A549 (cell line): ENCODE measurements at regions not wholly inside any gene's neighbourhood (a gene's known extent, or its start where the extent isn't known, plus 50 kb on each side); places are given as distances from the start of the nearest gene placed in this dataset.
A peak's percentile ranks its signal among the peaks of the same experiment; 100 is the strongest.

Experiments used
- ATAC-seq, 2 experiments: fragments of 200-7000 bp in 1 of 2; fragments of >200 bp in 1 of 2; cut with Nextera tagmentation in 1 of 2; cut with Tn5 transposase in 1 of 2; 3 replicates each; pipeline versions ENCODE4 v1.8.0 to v1.9.1; 2018 to 2020; ENCODE audit warnings: mild to moderate bottlenecking in 1 of 2, moderate library complexity in 1 of 2
- CTCF ChIA-PET: fragments of 300-600 bp; sonication (Branson Sonifier 250); formaldehyde crosslinking; extraction: SDS; loops from one replicate; lab custom pipeline; 2021; ENCODE audit warnings: antibody characterized with exemption, inconsistent platforms; lab: Yijun Ruan, JAX
- POLR2A ChIA-PET: fragments of 350-600 bp; formaldehyde crosslinking; extraction: SDS; loops from one replicate; lab custom pipeline; 2021; ENCODE audit warnings: antibody characterized with exemption, inconsistent platforms; lab: Yijun Ruan, JAX
- DNase-seq, 2 experiments: peaks; one replicate each; pipeline versions ENCODE4 v3.0.0 to v3.0.0-alpha.2; 2011 to 2016; ENCODE audit warnings: low read depth in 1 of 2, low spot score in 1 of 2
- FAIRE-seq: peaks from 2 replicates; lab custom pipeline; 2011; peaks lifted over from hg19 to GRCh38; lab: Jason Lieb, UNC
- H3K27ac ChIP-seq, 2 experiments: fragments of >200 bp; sonication (Bioruptor Twin); formaldehyde crosslinking; 3 replicates each; pipeline ENCODE4 v1.5.1; 2016 to 2017
- H3K4me1 ChIP-seq: fragments of >200 bp; sonication (Bioruptor Twin); formaldehyde crosslinking; 3 replicates; pipeline ENCODE4 v1.6.1; 2016
- H3K4me2 ChIP-seq: fragments of >200 bp; sonication (Bioruptor Twin); formaldehyde crosslinking; 3 replicates; pipeline ENCODE4 v1.6.1; 2016
- H3K4me3 ChIP-seq: fragments of >200 bp; sonication (Bioruptor Twin); formaldehyde crosslinking; 3 replicates; pipeline ENCODE4 v1.5.1; 2016
- H3K9me3 ChIP-seq: fragments of >200 bp; sonication (Bioruptor Twin); formaldehyde crosslinking; 3 replicates; pipeline ENCODE4 v1.6.1; 2016
- BHLHE40 ChIP-seq: IDR thresholded peaks from 2 replicates; pipeline ENCODE4 v1.6.1; 2012; ENCODE audit warnings: low read depth, low read length, inconsistent platforms
- CBX8 ChIP-seq: fragments of 200-600 bp; sonication (generic); IDR thresholded peaks from 2 replicates; pipeline ENCODE4 v1.6.1; 2016
- CHD2 ChIP-seq: fragments of 150-350 bp; IDR thresholded peaks from 2 replicates; pipeline ENCODE4 v1.6.1; 2014; ENCODE audit warnings: low read length; ENCODE audit not compliant: partially characterized antibody
- CHD4 ChIP-seq: fragments of 200-600 bp; sonication (generic); IDR thresholded peaks from 2 replicates; pipeline ENCODE4 v1.6.1; 2016; ENCODE audit warnings: antibody characterized with exemption, mild to moderate bottlenecking, borderline replicate concordance
- ESRRA ChIP-seq: fragments of 150-350 bp; IDR thresholded peaks from 2 replicates; pipeline ENCODE4 v1.6.1; 2014; ENCODE audit warnings: mild to moderate bottlenecking, low read length, borderline replicate concordance
- FOSL2 ChIP-seq, 2 experiments: fragments of 450-650 bp in 1 of 2; fragments of >200 bp in 1 of 2; sonication (Bioruptor Twin) in 1 of 2; formaldehyde crosslinking; IDR thresholded peaks; 2 replicates each; pipeline versions ENCODE4 v1.5.0 to v1.6.1; 2016 to 2020; ENCODE audit warnings: mild to moderate bottlenecking in 1 of 2, moderate library complexity in 1 of 2
- FOXS1 ChIP-seq: fragments of 250-450 bp; sonication (Bioruptor Pico); IDR thresholded peaks from 2 replicates; pipeline ENCODE4 v1.5.0; 2020; ENCODE audit warnings: mild to moderate bottlenecking, moderate library complexity
- HDAC2 ChIP-seq: fragments of 200-600 bp; sonication (generic); IDR thresholded peaks from 2 replicates; pipeline ENCODE4 v1.6.1; 2016
- HEYL ChIP-seq: fragments of 250-450 bp; sonication (Bioruptor Pico); IDR thresholded peaks from 2 replicates; pipeline ENCODE4 v1.8.0; 2021; ENCODE audit warnings: mild to moderate bottlenecking, moderate library complexity
- HOXB13 ChIP-seq: fragments of 250-450 bp; sonication (Bioruptor Pico); IDR thresholded peaks from 2 replicates; pipeline ENCODE4 v1.5.0; 2020; ENCODE audit warnings: low read depth, mild to moderate bottlenecking, moderate library complexity
- HOXB5 ChIP-seq: fragments of 250-450 bp; sonication (Bioruptor Pico); IDR thresholded peaks from 2 replicates; pipeline ENCODE4 v1.5.0; 2020; ENCODE audit warnings: mild to moderate bottlenecking, moderate library complexity
- JUN ChIP-seq, 2 experiments: fragments of >200 bp; sonication (Bioruptor Twin); formaldehyde crosslinking; IDR thresholded peaks; 2 replicates in 1 of 2; 3 replicates in 1 of 2; pipeline ENCODE4 v1.6.1; 2016 to 2017
- KDM1A ChIP-seq: fragments of 200-600 bp; sonication (generic); IDR thresholded peaks from 2 replicates; pipeline ENCODE4 v1.6.1; 2016; ENCODE audit warnings: low read depth, mild to moderate bottlenecking
- KDM5A ChIP-seq: fragments of 200-600 bp; sonication (generic); IDR thresholded peaks from 2 replicates; pipeline ENCODE4 v1.6.1; 2016; ENCODE audit warnings: antibody characterized with exemption, mild to moderate bottlenecking
- MAZ ChIP-seq: fragments of 150-350 bp; IDR thresholded peaks from 2 replicates; pipeline ENCODE4 v1.6.1; 2014; ENCODE audit warnings: antibody characterized with exemption, low read depth, low read length, borderline replicate concordance
- MYC ChIP-seq: IDR thresholded peaks from 2 replicates; pipeline ENCODE4 v1.6.1; 2012; ENCODE audit warnings: mild to moderate bottlenecking, inconsistent platforms, low read length, improper control_type of control experiment, borderline replicate concordance
- RAD21 ChIP-seq, 2 experiments: fragments of >200 bp in 1 of 2; sonication (Bioruptor Twin) in 1 of 2; formaldehyde crosslinking in 1 of 2; IDR thresholded peaks in 1 of 2; conservative IDR thresholded peaks in 1 of 2; 2 replicates in 1 of 2; 3 replicates in 1 of 2; pipeline ENCODE4 v1.6.1; 2012 to 2018; ENCODE audit warnings: inconsistent platforms in 1 of 2
- RFX5 ChIP-seq: fragments of 450-650 bp; IDR thresholded peaks from 2 replicates; pipeline ENCODE4 v1.7.1; 2014; ENCODE audit warnings: antibody characterized with exemption, mild to moderate bottlenecking, moderate library complexity
- SMC3 ChIP-seq: fragments of >200 bp; sonication (Bioruptor Twin); formaldehyde crosslinking; IDR thresholded peaks from 3 replicates; pipeline ENCODE4 v1.6.1; 2018; ENCODE audit warnings: inconsistent platforms
- TFCP2L1 ChIP-seq: fragments of 250-450 bp; sonication (Bioruptor Pico); IDR thresholded peaks from 2 replicates; pipeline ENCODE4 v1.5.0; 2021; ENCODE audit warnings: mild to moderate bottlenecking
- TP53 ChIP-seq: fragments of 250-450 bp; sonication (Bioruptor Pico); IDR thresholded peaks from 2 replicates; pipeline ENCODE4 v1.5.0; 2021; ENCODE audit warnings: mild to moderate bottlenecking, moderate library complexity
- ZSCAN20 ChIP-seq: fragments of 250-450 bp; sonication (Bioruptor Pico); IDR thresholded peaks from 2 replicates; pipeline ENCODE4 v1.8.0; 2022; ENCODE audit warnings: mild to moderate bottlenecking, moderate library complexity
- WGBS: methylation state at CpG from one replicate; pipeline ENCODE4 v1.1.6; 2017; ENCODE audit errors: missing lambda C conversion rate; 5-methylcytosine and 5-hydroxymethylcytosine counted together
- TF ChIP-seq, protein P1 (sequence below): fragments of >200 bp; sonication (Bioruptor Twin); formaldehyde crosslinking; IDR thresholded peaks from 3 replicates; pipeline ENCODE4 v1.6.1; 2016
- TF ChIP-seq, protein P2 (sequence below): fragments of 250-450 bp; sonication (Bioruptor Pico); IDR thresholded peaks from 2 replicates; pipeline ENCODE4 v1.5.0; 2020; ENCODE audit warnings: low read depth, mild to moderate bottlenecking, moderate library complexity
- TF ChIP-seq, protein P3 (sequence below): IDR thresholded peaks from 2 replicates; pipeline ENCODE4 v1.6.1; 2012
- TF ChIP-seq, protein P4 (sequence below): fragments of >200 bp; sonication (Bioruptor Twin); formaldehyde crosslinking; IDR thresholded peaks from 2 replicates; pipeline ENCODE4 v1.6.1; 2016
- TF ChIP-seq, protein P5 (sequence below): IDR thresholded peaks from 2 replicates; pipeline ENCODE4 v1.6.1; 2012
- TF ChIP-seq, protein P6 (sequence below): IDR thresholded peaks from 2 replicates; pipeline ENCODE4 v1.6.1; 2012; ENCODE audit warnings: low read depth, borderline replicate concordance

DNA sequence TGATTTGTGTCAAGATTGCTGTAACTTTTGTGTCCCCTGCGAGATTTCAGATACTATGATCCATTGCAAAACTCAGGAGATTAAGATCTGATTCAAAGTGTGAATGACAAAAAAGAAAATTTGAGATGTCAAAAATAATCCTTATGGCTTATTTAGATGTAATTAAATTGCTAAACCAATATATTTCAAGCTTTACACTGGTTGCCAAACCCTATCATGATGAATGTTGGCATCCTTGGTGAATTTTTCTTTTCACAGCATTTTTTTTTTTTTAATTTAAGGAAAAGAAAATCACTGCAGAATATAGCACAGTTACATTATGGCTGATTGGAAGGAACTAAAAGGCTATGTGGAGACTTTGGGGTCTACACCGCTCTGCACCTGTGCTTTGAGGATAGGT lies 133.5 kb upstream of the PITRM1 start:
- H3K9me3 ChIP-seq = no peaks in the 10 kb centered on the region
- no peak overlapping the region for H3K4me2 ChIP-seq
- FAIRE-seq (no peak), ATAC-seq (no peak), DNase-seq (no peak)
- ChIA-PET POLR2A (no interaction called here), CTCF (no interaction called here)
- no peaks in the 10 kb centered on the region for H3K4me1 ChIP-seq
- TF ChIP-seq HOXB13 (CRISPR knock-in tag) (no peak), ZSCAN20 (no peak), CHD2 (no peak), HDAC2 (no peak), MYC (no peak), FOSL2 (IDR thresholded peaks at IDR 0.05) (no peak), FOSL2 (CRISPR knock-in tag; IDR thresholded peaks at IDR 0.05) (no peak), RFX5 (no peak), ESRRA (no peak), KDM5A (no peak), CHD4 (no peak)
- TF ChIP-seq, protein P1, sequence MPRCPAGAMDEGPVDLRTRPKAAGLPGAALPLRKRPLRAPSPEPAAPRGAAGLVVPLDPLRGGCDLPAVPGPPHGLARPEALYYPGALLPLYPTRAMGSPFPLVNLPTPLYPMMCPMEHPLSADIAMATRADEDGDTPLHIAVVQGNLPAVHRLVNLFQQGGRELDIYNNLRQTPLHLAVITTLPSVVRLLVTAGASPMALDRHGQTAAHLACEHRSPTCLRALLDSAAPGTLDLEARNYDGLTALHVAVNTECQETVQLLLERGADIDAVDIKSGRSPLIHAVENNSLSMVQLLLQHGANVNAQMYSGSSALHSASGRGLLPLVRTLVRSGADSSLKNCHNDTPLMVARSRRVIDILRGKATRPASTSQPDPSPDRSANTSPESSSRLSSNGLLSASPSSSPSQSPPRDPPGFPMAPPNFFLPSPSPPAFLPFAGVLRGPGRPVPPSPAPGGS = no peak
- no peak overlapping the region for H3K4me3 ChIP-seq
- H3K27ac ChIP-seq = no peak overlapping the region
- WGBS = 41% methylated on average over 2 of the region's 2 CpGs

DNA sequence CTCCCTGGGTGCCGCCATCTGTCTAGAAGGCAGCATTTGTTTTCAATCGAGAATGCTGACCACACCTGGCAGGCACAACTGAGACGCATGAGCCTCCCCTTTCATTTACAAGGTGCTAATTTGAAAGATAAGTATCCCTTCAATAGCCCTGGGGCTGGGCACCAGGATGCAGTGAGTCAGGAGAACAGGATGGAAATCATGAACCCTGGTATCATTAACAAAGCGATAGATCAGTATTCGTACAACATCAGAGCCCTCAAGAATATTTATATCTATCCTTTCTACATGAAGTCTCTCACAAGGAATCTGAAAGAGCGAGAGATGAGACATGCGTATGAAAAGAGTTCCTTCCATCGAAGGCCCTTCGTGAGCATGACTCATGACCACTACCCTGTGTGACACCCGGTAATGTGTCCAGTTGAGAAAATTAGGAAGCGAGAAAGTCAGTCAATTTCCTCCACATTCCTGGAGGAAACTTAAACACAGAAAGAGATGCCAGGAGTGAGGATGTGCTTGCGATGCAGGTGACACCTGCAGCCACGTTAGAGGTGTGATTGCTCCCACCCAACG lies 123.1 kb upstream of the PITRM1 start:
- FAIRE-seq (no peak), DNase-seq (no peak), ATAC-seq (no peak)
- POLR2A ChIA-PET = interaction anchor here (0.6 kb wide), 1 partner anchor 309 kb away, joined by 7 read pairs; no protein-coding TSS in a partner anchor
- peaks cover 16% of the 10 kb centered on the region for H3K4me1 ChIP-seq
- no peak overlapping the region for H3K4me3 ChIP-seq
- no peaks in the 10 kb centered on the region for H3K9me3 ChIP-seq
- 82% methylated on average over 14 of the region's 14 CpGs for WGBS
- CTCF ChIA-PET = interaction anchor here (1.5 kb wide), 1 partner anchor 12 kb away, joined by 4 read pairs; no protein-coding TSS in a partner anchor
- peak overlapping the region; percentile 20 to 61; a peak in 5 of 6 replicates for H3K27ac ChIP-seq
- peak overlapping the region; percentile 69 for H3K4me2 ChIP-seq
- TF ChIP-seq HOXB5 (CRISPR knock-in tag) (no peak), HDAC2 (no peak), CHD4 (no peak), FOSL2 (IDR thresholded peaks at IDR 0.05) (no peak), FOSL2 (CRISPR knock-in tag; IDR thresholded peaks at IDR 0.05) (no peak), MAZ (no peak), FOXS1 (CRISPR knock-in tag) (no peak), TP53 (CRISPR knock-in tag) (no peak), JUN (IDR thresholded peaks at IDR 0.05) (no peak), ESRRA (no peak)
- TF ChIP-seq, protein P2, sequence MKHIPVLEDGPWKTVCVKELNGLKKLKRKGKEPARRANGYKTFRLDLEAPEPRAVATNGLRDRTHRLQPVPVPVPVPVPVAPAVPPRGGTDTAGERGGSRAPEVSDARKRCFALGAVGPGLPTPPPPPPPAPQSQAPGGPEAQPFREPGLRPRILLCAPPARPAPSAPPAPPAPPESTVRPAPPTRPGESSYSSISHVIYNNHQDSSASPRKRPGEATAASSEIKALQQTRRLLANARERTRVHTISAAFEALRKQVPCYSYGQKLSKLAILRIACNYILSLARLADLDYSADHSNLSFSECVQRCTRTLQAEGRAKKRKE = no peak
- TF ChIP-seq, protein P3, sequence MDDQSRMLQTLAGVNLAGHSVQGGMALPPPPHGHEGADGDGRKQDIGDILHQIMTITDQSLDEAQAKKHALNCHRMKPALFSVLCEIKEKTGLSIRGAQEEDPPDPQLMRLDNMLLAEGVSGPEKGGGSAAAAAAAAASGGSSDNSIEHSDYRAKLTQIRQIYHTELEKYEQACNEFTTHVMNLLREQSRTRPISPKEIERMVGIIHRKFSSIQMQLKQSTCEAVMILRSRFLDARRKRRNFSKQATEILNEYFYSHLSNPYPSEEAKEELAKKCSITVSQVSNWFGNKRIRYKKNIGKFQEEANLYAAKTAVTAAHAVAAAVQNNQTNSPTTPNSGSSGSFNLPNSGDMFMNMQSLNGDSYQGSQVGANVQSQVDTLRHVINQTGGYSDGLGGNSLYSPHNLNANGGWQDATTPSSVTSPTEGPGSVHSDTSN = no peak

DNA sequence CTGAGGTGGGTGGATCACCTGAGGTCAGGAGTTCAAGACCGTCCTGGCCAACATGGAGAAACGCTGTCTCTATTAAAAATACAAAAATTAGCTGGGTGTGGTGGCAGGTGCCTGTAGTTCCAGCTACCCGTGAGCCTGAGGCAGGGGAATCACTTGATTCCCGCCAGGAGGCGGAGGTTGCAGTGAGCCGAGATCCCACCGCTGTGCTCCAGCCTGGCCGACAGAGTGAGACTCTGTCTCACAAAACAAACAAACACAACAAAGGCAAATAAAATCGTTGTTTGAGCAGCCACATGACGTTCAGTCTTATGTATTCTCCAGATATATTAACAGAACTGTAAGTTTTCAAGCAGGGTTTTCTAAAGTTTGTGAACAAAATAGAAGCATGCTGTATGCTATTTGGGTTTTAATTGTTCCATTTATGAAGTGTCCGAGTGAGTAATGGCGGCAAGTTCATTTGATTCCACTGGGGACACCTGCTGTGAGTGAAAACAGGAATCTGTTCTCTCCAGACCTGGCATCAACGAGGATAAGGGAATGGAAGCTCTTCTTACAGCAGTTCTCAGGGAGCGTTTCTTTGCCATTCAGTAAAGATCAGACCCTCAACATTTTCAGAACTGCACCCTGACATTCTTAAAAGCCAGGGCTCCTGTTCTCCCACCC lies 122.5 kb upstream of the PITRM1 start:
- FAIRE-seq = no peak
- WGBS = 9% methylated on average over 14 of the region's 14 CpGs
- ChIA-PET CTCF (interaction anchor here (0.6 to 1.1 kb wide), 2 partner anchors 39 to 48 kb away, joined by 3 to 4 read pairs; no protein-coding TSS in a partner anchor), POLR2A (no interaction called here)
- DNase-seq = peak in 1 of 2 experiments; percentile 59
- Histone ChIP-seq H3K9me3 (no peaks in the 10 kb centered on the region), H3K4me1 (peaks cover 16% of the 10 kb centered on the region), H3K4me3 (no peak overlapping the region), H3K4me2 (peak overlapping the region; percentile 69), H3K27ac (peak overlapping the region; percentile 20 to 61; a peak in 5 of 6 replicates)
- peak in 1 of 2 experiments; percentile 91; a peak in 3 of 6 replicates for ATAC-seq
- no peak for TF ChIP-seq HOXB5 (CRISPR knock-in tag)
- peak; percentile 41 to 52 for TF ChIP-seq RAD21 (conservative IDR thresholded peaks at IDR 0.05 in 1 of 2, IDR thresholded peaks at IDR 0.05 in 1 of 2)
- TF ChIP-seq, protein P4, sequence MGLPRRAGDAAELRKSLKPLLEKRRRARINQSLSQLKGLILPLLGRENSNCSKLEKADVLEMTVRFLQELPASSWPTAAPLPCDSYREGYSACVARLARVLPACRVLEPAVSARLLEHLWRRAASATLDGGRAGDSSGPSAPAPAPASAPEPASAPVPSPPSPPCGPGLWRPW = no peak
- TF ChIP-seq, protein P5, sequence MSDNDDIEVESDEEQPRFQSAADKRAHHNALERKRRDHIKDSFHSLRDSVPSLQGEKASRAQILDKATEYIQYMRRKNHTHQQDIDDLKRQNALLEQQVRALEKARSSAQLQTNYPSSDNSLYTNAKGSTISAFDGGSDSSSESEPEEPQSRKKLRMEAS = no peak
- no peak for TF ChIP-seq KDM1A
- no peak for TF ChIP-seq BHLHE40
- no peak for TF ChIP-seq FOSL2 (IDR thresholded peaks at IDR 0.05)
- no peak for TF ChIP-seq FOSL2 (CRISPR knock-in tag; IDR thresholded peaks at IDR 0.05)
- TF ChIP-seq SMC3 = peak; percentile 48; the same call in 2 of the 3 replicates
- no peak for TF ChIP-seq CBX8
- no peak for TF ChIP-seq TFCP2L1 (CRISPR knock-in tag)
- no peak for TF ChIP-seq HEYL (CRISPR knock-in tag)
- TF ChIP-seq, protein P6, sequence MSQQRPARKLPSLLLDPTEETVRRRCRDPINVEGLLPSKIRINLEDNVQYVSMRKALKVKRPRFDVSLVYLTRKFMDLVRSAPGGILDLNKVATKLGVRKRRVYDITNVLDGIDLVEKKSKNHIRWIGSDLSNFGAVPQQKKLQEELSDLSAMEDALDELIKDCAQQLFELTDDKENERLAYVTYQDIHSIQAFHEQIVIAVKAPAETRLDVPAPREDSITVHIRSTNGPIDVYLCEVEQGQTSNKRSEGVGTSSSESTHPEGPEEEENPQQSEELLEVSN = no peak
- TF ChIP-seq CHD2 = no peak
